Cardiac muscle cell (in vitro differentiated cells and primary cell): ENCODE measurements at regions not wholly inside any gene's neighbourhood (a gene's known extent, or its start where the extent isn't known, plus 50 kb on each side); places are given as distances from the start of the nearest gene placed in this dataset.

Experiments used
- DNase-seq, 2 donors: peaks; one replicate each; pipeline versions ENCODE4 v3.0.0 to v3.0.0-alpha.2; 2010 to 2017; ENCODE audit warnings: low read depth in 1 of 2, low spot score in 1 of 2
- H3K27ac ChIP-seq: fragments of 200-600 bp; sonication (generic); 2 replicates; pipeline ENCODE4 v1.5.1; 2016
- H3K27me3 ChIP-seq: fragments of 200-600 bp; sonication (generic); 2 replicates; pipeline ENCODE4 v1.6.0; 2016; ENCODE audit warnings: control low read depth
- H3K36me3 ChIP-seq: fragments of 200-600 bp; sonication (generic); 2 replicates; pipeline ENCODE4 v1.5.1; 2016; ENCODE audit warnings: control low read depth
- H3K4me1 ChIP-seq: fragments of 200-600 bp; sonication (generic); 2 replicates; pipeline ENCODE4 v1.8.1; 2017; ENCODE audit warnings: low read depth, mild to moderate bottlenecking, mixed run types
- H3K4me3 ChIP-seq: fragments of 200-600 bp; sonication (generic); 2 replicates; pipeline ENCODE4 v1.5.1; 2016; ENCODE audit warnings: mild to moderate bottlenecking
- H3K9me3 ChIP-seq: fragments of 200-600 bp; sonication (generic); 2 replicates; pipeline ENCODE4 v1.5.1; 2017; ENCODE audit warnings: low read depth, mild to moderate bottlenecking, control low read depth
- TF ChIP-seq, protein P1 (sequence below): IDR thresholded peaks from 2 replicates; pipeline ENCODE4 v1.5.1; 2012; ENCODE audit warnings: low read depth, mild to moderate bottlenecking, low read length

DNA sequence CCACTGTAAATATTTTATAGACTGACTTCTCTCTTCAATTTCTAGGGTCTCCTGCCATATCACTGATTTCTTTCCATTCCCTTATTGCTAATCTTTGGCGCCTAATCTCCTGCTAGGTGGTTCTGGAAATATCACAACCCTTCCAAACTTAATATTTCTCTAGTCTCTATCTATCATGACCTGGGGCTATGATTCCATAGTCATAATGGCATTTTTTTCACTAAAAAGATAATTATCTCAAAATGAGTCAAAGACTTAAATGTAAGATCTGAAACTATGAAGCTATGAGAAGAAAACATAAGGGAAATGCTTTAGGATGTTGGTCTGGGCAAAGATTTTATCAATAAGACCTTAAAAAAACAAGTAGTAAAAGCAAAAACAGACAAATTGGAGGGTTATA is 74.2 kb downstream of the LEPR start:
- H3K9me3 ChIP-seq: no peaks in the 10 kb centered on the region
- TF ChIP-seq, protein P1, sequence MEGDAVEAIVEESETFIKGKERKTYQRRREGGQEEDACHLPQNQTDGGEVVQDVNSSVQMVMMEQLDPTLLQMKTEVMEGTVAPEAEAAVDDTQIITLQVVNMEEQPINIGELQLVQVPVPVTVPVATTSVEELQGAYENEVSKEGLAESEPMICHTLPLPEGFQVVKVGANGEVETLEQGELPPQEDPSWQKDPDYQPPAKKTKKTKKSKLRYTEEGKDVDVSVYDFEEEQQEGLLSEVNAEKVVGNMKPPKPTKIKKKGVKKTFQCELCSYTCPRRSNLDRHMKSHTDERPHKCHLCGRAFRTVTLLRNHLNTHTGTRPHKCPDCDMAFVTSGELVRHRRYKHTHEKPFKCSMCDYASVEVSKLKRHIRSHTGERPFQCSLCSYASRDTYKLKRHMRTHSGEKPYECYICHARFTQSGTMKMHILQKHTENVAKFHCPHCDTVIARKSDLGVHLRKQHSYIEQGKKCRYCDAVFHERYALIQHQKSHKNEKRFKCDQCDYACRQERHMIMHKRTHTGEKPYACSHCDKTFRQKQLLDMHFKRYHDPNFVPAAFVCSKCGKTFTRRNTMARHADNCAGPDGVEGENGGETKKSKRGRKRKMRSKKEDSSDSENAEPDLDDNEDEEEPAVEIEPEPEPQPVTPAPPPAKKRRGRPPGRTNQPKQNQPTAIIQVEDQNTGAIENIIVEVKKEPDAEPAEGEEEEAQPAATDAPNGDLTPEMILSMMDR: no peak
- DNase-seq: no peak
- no peak overlapping the region for H3K27ac ChIP-seq
- no peaks in the 10 kb centered on the region for H3K27me3 ChIP-seq
- no peaks in the 10 kb centered on the region for H3K4me1 ChIP-seq
- H3K4me3 ChIP-seq: no peak overlapping the region
- H3K36me3 ChIP-seq: no peaks in the 10 kb centered on the region

DNA sequence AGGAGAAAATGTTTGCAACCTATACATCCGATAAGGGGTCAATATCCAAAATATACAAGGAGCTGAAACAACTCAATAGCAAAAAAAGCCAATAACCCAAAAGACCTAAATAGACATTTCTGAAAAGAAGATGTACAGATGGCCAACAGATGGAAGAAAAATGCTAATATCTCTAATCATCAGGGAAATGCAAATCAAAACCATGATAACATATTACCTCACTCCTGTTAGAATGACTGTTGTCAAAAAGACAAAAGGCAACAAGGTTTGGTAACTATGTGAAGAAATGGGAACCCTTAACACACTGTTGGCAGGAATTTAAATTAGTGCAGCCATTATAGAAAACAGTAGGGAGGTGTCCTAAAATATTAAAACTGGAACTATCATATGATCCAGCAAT is 74.7 kb downstream of the LEPR start:
- H3K4me1 ChIP-seq: no peaks in the 10 kb centered on the region
- TF ChIP-seq, protein P1: no peak
- no peaks in the 10 kb centered on the region for H3K9me3 ChIP-seq
- no peaks in the 10 kb centered on the region for H3K36me3 ChIP-seq
- peak in 1 of 2 donors; percentile 21 for DNase-seq
- H3K4me3 ChIP-seq: no peak overlapping the region
- no peaks in the 10 kb centered on the region for H3K27me3 ChIP-seq
- no peak overlapping the region for H3K27ac ChIP-seq

DNA sequence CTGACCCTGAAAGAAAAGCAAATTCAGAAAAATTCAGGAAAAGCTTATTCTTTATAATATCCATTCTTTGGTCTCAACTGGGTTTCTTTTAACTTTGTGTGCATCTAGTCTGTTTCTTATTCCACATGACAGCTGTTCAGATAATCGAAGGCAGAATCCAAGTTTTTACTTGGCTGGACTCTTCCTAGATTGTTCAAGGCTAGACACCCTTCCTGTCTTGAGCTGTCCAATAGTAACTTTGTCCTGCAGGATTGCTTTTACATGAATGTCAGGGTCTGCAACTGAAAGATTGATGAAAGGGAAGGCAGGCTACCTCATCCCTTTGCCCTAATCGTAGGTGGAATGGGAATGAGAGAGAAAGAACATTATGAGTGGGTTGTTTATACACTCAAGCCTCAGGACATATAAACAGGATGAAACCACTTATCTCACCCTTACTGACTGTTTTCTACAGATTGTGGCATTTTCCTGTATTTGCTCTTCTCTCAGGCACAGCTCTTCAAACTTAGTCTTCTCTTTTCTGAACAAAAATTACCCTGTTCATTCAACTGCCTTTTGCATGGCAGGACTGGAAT is 76.9 kb downstream of the LEPR start:
- TF ChIP-seq, protein P1: no peak
- Histone ChIP-seq H3K36me3 (no peaks in the 10 kb centered on the region), H3K9me3 (no peaks in the 10 kb centered on the region), H3K27ac (no peak overlapping the region), H3K4me1 (no peaks in the 10 kb centered on the region), H3K27me3 (no peaks in the 10 kb centered on the region), H3K4me3 (no peak overlapping the region)
- no peak for DNase-seq

DNA sequence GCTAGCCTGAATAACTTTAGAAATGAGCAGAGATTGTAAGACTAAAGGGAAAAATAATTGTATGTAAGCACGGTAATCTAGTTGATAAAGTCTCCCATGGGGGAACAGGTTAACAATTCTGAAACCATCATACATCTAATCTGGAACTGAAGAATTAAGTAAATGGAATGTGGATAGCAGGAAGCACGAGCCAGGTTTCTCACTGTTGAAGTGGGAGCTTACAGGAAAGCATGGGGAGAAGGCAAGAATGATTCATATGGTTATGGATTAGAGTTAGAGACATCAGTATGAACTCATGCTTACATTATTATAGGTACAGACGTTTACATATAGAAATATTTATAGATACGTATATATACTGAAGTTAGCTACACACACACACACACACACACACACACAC is 83.0 kb downstream of the LEPR start:
- no peaks in the 10 kb centered on the region for H3K4me1 ChIP-seq
- no peaks in the 10 kb centered on the region for H3K9me3 ChIP-seq
- no peak overlapping the region for H3K4me3 ChIP-seq
- H3K27ac ChIP-seq: no peak overlapping the region
- no peaks in the 10 kb centered on the region for H3K27me3 ChIP-seq
- DNase-seq: peak in 1 of 2 donors; percentile 47
- TF ChIP-seq, protein P1: no peak
- no peaks in the 10 kb centered on the region for H3K36me3 ChIP-seq

DNA sequence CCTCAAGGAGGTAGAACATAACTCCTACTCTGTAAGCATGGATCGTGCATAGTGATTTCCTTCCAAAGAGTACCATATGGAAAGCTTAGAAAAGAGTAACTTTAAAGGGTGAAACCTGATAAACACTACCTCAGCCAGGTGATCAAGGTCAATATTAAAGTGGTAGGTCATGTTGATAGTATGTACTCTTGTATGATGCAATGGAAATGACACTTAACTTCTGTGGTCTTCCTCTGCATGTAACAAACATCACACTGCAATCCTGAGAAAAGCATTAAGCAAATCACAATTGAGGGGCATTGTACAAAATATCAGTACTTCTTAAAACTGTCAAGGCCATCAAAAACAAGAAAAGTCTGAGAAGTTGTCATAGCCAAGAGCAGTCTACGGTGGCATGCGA is 83.8 kb downstream of the LEPR start:
- TF ChIP-seq, protein P1: no peak
- H3K9me3 ChIP-seq: no peaks in the 10 kb centered on the region
- no peak for DNase-seq
- H3K4me1 ChIP-seq: no peaks in the 10 kb centered on the region
- H3K4me3 ChIP-seq: no peak overlapping the region
- no peak overlapping the region for H3K27ac ChIP-seq
- no peaks in the 10 kb centered on the region for H3K36me3 ChIP-seq
- no peaks in the 10 kb centered on the region for H3K27me3 ChIP-seq
